ENCODE measurements at regions not wholly inside any gene's neighbourhood (a gene's known extent, or its start where the extent isn't known, plus 50 kb on each side); places are given as distances from the start of the nearest gene placed in this dataset.

DNA sequence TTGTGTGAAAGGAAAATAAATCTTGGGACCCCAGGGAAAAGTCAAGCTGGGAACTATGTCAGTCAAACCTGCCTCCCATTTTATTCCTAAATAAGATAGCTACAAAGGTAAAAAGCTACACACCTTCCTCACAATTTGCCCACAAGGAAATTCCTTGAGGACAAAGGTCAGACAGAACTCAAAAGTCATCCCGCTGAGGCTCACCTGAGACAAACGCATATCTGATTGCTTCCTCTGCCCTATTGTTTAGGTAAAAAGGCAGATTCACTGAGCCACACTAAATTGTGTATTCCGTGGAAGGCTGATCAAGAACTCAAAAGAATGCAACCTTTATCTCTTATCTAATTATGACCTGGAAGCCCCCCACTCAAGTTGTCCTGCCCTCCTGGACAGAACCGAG is 58.7 kb upstream of the MAML3 start:
- WGBS, 2 donors = 81 to 90% methylated on average over 4 of the region's 4 CpGs
- no peak overlapping the region for H3K4me3 ChIP-seq
- TF ChIP-seq POLR2A (IDR thresholded peaks at IDR 0.05) (no peak), EP300 (IDR thresholded peaks at IDR 0.05) (no peak), POLR2AphosphoS5 (IDR thresholded peaks at IDR 0.05) (no peak)
- TF ChIP-seq, protein P1, sequence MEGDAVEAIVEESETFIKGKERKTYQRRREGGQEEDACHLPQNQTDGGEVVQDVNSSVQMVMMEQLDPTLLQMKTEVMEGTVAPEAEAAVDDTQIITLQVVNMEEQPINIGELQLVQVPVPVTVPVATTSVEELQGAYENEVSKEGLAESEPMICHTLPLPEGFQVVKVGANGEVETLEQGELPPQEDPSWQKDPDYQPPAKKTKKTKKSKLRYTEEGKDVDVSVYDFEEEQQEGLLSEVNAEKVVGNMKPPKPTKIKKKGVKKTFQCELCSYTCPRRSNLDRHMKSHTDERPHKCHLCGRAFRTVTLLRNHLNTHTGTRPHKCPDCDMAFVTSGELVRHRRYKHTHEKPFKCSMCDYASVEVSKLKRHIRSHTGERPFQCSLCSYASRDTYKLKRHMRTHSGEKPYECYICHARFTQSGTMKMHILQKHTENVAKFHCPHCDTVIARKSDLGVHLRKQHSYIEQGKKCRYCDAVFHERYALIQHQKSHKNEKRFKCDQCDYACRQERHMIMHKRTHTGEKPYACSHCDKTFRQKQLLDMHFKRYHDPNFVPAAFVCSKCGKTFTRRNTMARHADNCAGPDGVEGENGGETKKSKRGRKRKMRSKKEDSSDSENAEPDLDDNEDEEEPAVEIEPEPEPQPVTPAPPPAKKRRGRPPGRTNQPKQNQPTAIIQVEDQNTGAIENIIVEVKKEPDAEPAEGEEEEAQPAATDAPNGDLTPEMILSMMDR (IDR thresholded peaks at IDR 0.05) = no peak
- H3K9me3 ChIP-seq = no peaks in the 10 kb centered on the region
- ATAC-seq (ENCODE audit: low FRiP score in 2 of 2) = no peak
- DNase-seq = no peak
- no peaks in the 10 kb centered on the region for H3K4me1 ChIP-seq
- no peak overlapping the region for H3K27ac ChIP-seq
- no peaks in the 10 kb centered on the region for H3K27me3 ChIP-seq
- H3K36me3 ChIP-seq = no peaks in the 10 kb centered on the region

DNA sequence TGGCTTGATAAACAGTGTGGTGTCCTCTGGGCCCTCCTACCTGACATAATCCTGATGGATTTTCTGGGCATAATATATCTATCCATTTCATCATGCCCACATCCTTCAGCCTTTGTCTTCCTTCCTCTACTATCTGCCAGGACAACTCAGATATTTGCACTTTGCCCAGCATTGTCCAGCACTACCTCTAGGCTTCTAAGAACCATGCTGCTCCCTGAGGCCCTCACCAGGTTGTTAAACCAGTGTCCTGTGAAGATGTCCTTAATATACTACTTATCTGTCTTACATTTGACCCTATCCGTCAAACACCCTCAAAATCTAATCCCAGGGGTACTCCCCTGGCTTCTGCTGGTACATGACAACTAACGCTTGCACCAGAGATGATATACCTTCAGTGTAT is 58.2 kb upstream of the MAML3 start:
- Histone ChIP-seq H3K27me3 (no peaks in the 10 kb centered on the region), H3K36me3 (no peaks in the 10 kb centered on the region), H3K27ac (no peak overlapping the region), H3K4me3 (no peak overlapping the region), H3K9me3 (no peaks in the 10 kb centered on the region), H3K4me1 (no peaks in the 10 kb centered on the region)
- DNase-seq (no peak), ATAC-seq (ENCODE audit: low FRiP score in 2 of 2) (no peak)
- 97 to 98% methylated on average over 2 of the region's 2 CpGs for WGBS, 2 donors
- no peak for TF ChIP-seq EP300 (IDR thresholded peaks at IDR 0.05)
- no peak for TF ChIP-seq POLR2A (IDR thresholded peaks at IDR 0.05)
- TF ChIP-seq, protein P1 (IDR thresholded peaks at IDR 0.05) = no peak
- TF ChIP-seq POLR2AphosphoS5 (IDR thresholded peaks at IDR 0.05) = no peak

DNA sequence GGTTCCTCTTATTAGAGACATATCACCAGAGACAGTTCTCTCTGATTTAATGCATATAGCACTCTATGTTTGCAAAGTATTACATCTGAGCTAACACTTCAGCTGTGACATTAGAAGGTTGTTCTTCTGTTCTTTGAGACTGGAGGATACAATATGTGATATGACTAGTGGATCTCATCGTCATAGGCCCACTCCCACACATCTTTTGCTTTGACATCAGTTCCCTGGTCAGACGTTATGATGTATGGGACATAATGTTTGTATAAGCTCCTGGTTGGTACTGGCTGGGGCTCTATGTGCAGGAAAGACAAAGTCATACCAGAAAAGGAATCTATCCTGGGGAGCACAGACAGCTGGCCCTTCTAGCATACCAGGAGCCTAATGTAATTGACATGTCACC is 57.7 kb upstream of the MAML3 start:
- TF ChIP-seq, protein P1 (IDR thresholded peaks at IDR 0.05) = no peak
- no peak for TF ChIP-seq POLR2A (IDR thresholded peaks at IDR 0.05)
- no peak for TF ChIP-seq POLR2AphosphoS5 (IDR thresholded peaks at IDR 0.05)
- no peak for TF ChIP-seq EP300 (IDR thresholded peaks at IDR 0.05)
- no peaks in the 10 kb centered on the region for H3K36me3 ChIP-seq
- DNase-seq (no peak), ATAC-seq (ENCODE audit: low FRiP score in 2 of 2) (no peak)
- H3K9me3 ChIP-seq = no peaks in the 10 kb centered on the region
- no peak overlapping the region for H3K4me3 ChIP-seq
- 79 to 88% methylated on average over 2 of the region's 2 CpGs for WGBS, 2 donors
- no peak overlapping the region for H3K27ac ChIP-seq
- H3K4me1 ChIP-seq = no peaks in the 10 kb centered on the region
- no peaks in the 10 kb centered on the region for H3K27me3 ChIP-seq

DNA sequence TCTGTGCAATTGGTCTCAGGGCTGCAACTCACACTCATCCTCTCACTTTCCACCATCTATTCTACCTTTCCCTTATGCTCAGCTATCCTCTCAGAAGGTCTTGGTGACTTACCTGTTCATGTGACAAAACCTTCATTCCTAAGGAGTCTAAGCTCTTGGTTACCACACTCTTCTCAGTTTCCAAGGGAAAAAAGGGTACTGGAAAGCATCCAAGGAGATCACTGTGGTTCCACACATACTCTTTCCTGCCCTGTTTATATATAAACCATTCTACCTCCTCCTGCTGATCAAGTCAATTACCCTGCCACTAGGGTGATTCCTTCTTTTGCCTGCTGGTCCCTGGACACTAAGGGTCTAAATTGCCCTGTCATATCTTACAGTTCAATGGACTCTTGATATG is 57.2 kb upstream of the MAML3 start:
- Histone ChIP-seq H3K4me1 (no peaks in the 10 kb centered on the region), H3K4me3 (no peak overlapping the region), H3K36me3 (no peaks in the 10 kb centered on the region), H3K27me3 (no peaks in the 10 kb centered on the region), H3K27ac (no peak overlapping the region), H3K9me3 (no peaks in the 10 kb centered on the region)
- TF ChIP-seq EP300 (IDR thresholded peaks at IDR 0.05) = no peak
- TF ChIP-seq POLR2AphosphoS5 (IDR thresholded peaks at IDR 0.05) = no peak
- no peak for TF ChIP-seq POLR2A (IDR thresholded peaks at IDR 0.05)
- TF ChIP-seq, protein P1 (IDR thresholded peaks at IDR 0.05) = no peak
- ATAC-seq (ENCODE audit: low FRiP score in 2 of 2) = no peak
- no peak for DNase-seq

DNA sequence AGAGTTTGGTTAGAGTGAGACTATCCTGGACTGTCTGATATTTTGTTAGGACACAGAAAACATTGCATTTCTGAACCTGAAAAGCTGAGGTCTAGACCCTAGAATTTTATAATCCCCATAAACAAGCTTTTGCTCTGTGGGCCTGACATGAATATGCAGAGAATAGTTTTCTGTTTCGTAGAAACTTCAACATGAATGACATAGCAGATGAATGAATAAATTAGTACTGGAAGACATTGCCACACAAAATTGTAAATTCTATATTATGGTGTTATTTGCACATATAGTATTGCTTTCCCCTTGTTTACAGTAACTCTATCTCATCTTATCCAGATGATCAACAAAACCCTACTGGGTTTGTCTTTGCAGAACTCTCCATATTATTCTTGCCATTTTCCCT is 54.9 kb upstream of the MAML3 start:
- Histone ChIP-seq H3K27ac (no peak overlapping the region), H3K36me3 (no peaks in the 10 kb centered on the region), H3K4me1 (no peaks in the 10 kb centered on the region), H3K27me3 (no peaks in the 10 kb centered on the region), H3K9me3 (no peaks in the 10 kb centered on the region), H3K4me3 (no peak overlapping the region)
- TF ChIP-seq, protein P1 (IDR thresholded peaks at IDR 0.05) = no peak
- TF ChIP-seq POLR2A (IDR thresholded peaks at IDR 0.05) = no peak
- TF ChIP-seq POLR2AphosphoS5 (IDR thresholded peaks at IDR 0.05) = no peak
- no peak for TF ChIP-seq EP300 (IDR thresholded peaks at IDR 0.05)
- no peak for DNase-seq
- ATAC-seq (ENCODE audit: low FRiP score in 2 of 2) = no peak
- WGBS, 2 donors = 94% methylated on average over 1 of the region's 1 CpG
